HepG2 (cell line): ENCODE measurements at regions not wholly inside any gene's neighbourhood (a gene's known extent, or its start where the extent isn't known, plus 50 kb on each side); places are given as distances from the start of the nearest gene placed in this dataset.

Experiments used
- ATAC-seq: fragments of 200-7000 bp; cut with Tn5 transposase; 3 replicates; pipeline ENCODE4 v1.9.1; 2020; ENCODE audit warnings: mild to moderate bottlenecking, moderate library complexity
- BruUV-seq: library from RNA; stranded (reverse); fragments of 400-500 nt; replicated peaks from 2 replicates; lab custom pipeline; 2021; lab: Mats Ljungman, UMichigan
- CTCF ChIA-PET: fragments of 300-600 bp; formaldehyde crosslinking; extraction: SDS; loops from one replicate; lab custom pipeline; 2021; ENCODE audit warnings: low total read pairs, inconsistent platforms, low intra/inter-chr PET ratio; lab: Yijun Ruan, JAX
- POLR2A ChIA-PET: fragments of 350-600 bp; sonication (Branson Sonifier 250); formaldehyde crosslinking; loops from one replicate; lab custom pipeline; 2020; ENCODE audit warnings: antibody characterized with exemption, inconsistent platforms; lab: Yijun Ruan, JAX
- DNase-seq: peaks from one replicate; pipeline ENCODE4 v3.0.0-alpha.2; 2015; ENCODE audit warnings: low spot score
- FAIRE-seq: peaks from 3 replicates; lab custom pipeline; 2011; peaks lifted over from hg19 to GRCh38; lab: Jason Lieb, UNC
- H2AFZ ChIP-seq: one replicate; pipeline ENCODE4 v1.6.1; 2011; ENCODE audit warnings: low read length, inconsistent platforms
- H3K27ac ChIP-seq: fragments of 300-600 bp; 3 replicates; pipeline ENCODE4 v1.8.0; 2011; ENCODE audit warnings: mixed run types, mild to moderate bottlenecking, mixed read lengths, low read length, inconsistent platforms; ENCODE audit not compliant: insufficient read depth; ENCODE audit errors: extremely low read length
- H3K27me3 ChIP-seq, 2 experiments: fragments of 200-600 bp in 1 of 2; 2 replicates in 1 of 2; 3 replicates in 1 of 2; pipeline versions ENCODE4 v1.6.0 to v1.8.0; 2011; ENCODE audit warnings: low read length in 2 of 2, mild to moderate bottlenecking in 2 of 2, moderate library complexity in 2 of 2, inconsistent platforms in 1 of 2; ENCODE audit not compliant: insufficient read depth in 2 of 2, control insufficient read depth in 1 of 2
- H3K36me3 ChIP-seq, 2 experiments: fragments of 200-600 bp in 1 of 2; replicated peaks in 1 of 2; 2 replicates in 1 of 2; 3 replicates in 1 of 2; pipeline versions ENCODE4 v1.5.1 to v1.8.0; 2011; ENCODE audit warnings: low read length in 2 of 2, inconsistent platforms in 1 of 2; ENCODE audit not compliant: insufficient read depth in 2 of 2, control insufficient read depth in 1 of 2
- H3K4me1 ChIP-seq: 2 replicates; pipeline ENCODE4 v1.5.1; 2012; ENCODE audit warnings: low read length, inconsistent platforms; ENCODE audit not compliant: insufficient read depth
- H3K4me2 ChIP-seq: 2 replicates; pipeline ENCODE4 v1.6.0; 2011; ENCODE audit warnings: low read depth, low read length, inconsistent platforms
- H3K4me3 ChIP-seq, 3 experiments: fragments of 200-600 bp in 1 of 3; sonication (generic), shearing (Covaris generic) in 1 of 3; replicated peaks in 1 of 3; 2 replicates each; pipeline ENCODE4 v1.5.1; 2011 to 2016; ENCODE audit warnings: low read length in 3 of 3, inconsistent platforms in 2 of 3, low read depth in 2 of 3, mild to moderate bottlenecking in 2 of 3, control low read depth in 1 of 3, mixed read lengths in 1 of 3; ENCODE audit not compliant: insufficient read depth in 1 of 3
- H3K79me2 ChIP-seq: one replicate; pipeline ENCODE4 v1.6.1; 2011; ENCODE audit warnings: low read length, inconsistent platforms; ENCODE audit not compliant: insufficient read depth
- H3K9ac ChIP-seq: 2 replicates; pipeline ENCODE4 v1.6.0; 2011; ENCODE audit warnings: mild to moderate bottlenecking, low read depth, low read length, inconsistent platforms; ENCODE audit not compliant: insufficient read depth
- H3K9me3 ChIP-seq: 2 replicates; pipeline ENCODE4 v1.5.1; 2012; ENCODE audit warnings: mild to moderate bottlenecking, low read length
- H4K20me1 ChIP-seq: 2 replicates; pipeline ENCODE4 v1.6.0; 2011; ENCODE audit warnings: inconsistent platforms, mild to moderate bottlenecking, low read length, moderate library complexity; ENCODE audit not compliant: insufficient read depth
- ARNT ChIP-seq: fragments of 450-650 bp; IDR thresholded peaks from 2 replicates; pipeline ENCODE4 v1.6.1; 2017
- ARNT2 ChIP-seq: sonication (generic); formaldehyde crosslinking; IDR thresholded peaks from 2 replicates; pipeline ENCODE4 v1.8.0; 2022; ENCODE audit warnings: mild to moderate bottlenecking, low read depth, missing genetic modification reagents, moderate library complexity
- ATF1 ChIP-seq: IDR thresholded peaks from 2 replicates; pipeline ENCODE4 v1.6.1; 2016; ENCODE audit warnings: mild to moderate bottlenecking, control low read depth
- BCL3 ChIP-seq: sonication (generic); formaldehyde crosslinking; IDR thresholded peaks from 2 replicates; pipeline ENCODE4 v1.5.1; 2020; ENCODE audit warnings: mild to moderate bottlenecking, missing genetic modification reagents, moderate library complexity
- EP300 ChIP-seq, 3 experiments: sonication (generic) in 1 of 3; formaldehyde crosslinking in 1 of 3; IDR thresholded peaks; 2 replicates each; pipeline versions ENCODE4 v1.5.1 to v1.6.1; 2011 to 2020; ENCODE audit warnings: low read depth in 2 of 3, low read length in 2 of 3, borderline replicate concordance in 1 of 3, improper control_type of control experiment in 1 of 3, mild to moderate bottlenecking in 1 of 3, missing genetic modification reagents in 1 of 3, moderate library complexity in 1 of 3
- FOSL2 ChIP-seq: sonication (generic); formaldehyde crosslinking; IDR thresholded peaks from 2 replicates; pipeline ENCODE4 v1.4.0; 2020; ENCODE audit warnings: missing genetic modification reagents
- IKZF4 ChIP-seq: sonication (generic); formaldehyde crosslinking; IDR thresholded peaks from 2 replicates; pipeline ENCODE4 v1.5.1; 2020; ENCODE audit warnings: borderline replicate concordance, mild to moderate bottlenecking, low read depth, missing genetic modification reagents; ENCODE audit errors: not compliant biosample characterization
- NFIB ChIP-seq: sonication (generic); formaldehyde crosslinking; IDR thresholded peaks from 2 replicates; pipeline ENCODE4 v1.9.0; 2021; ENCODE audit warnings: missing genetic modification reagents, mild to moderate bottlenecking, borderline replicate concordance
- RELA ChIP-seq: sonication (generic); formaldehyde crosslinking; IDR thresholded peaks from 2 replicates; pipeline ENCODE4 v1.4.0; 2020; ENCODE audit warnings: missing genetic modification reagents
- SALL2 ChIP-seq: sonication (generic); formaldehyde crosslinking; IDR thresholded peaks from 2 replicates; pipeline ENCODE4 v1.8.1; 2023; ENCODE audit warnings: mild to moderate bottlenecking, missing genetic modification reagents, inconsistent platforms
- TBX2 ChIP-seq: sonication (generic); formaldehyde crosslinking; IDR thresholded peaks from 2 replicates; pipeline ENCODE4 v1.5.0; 2020; ENCODE audit warnings: missing genetic modification reagents, mild to moderate bottlenecking, borderline replicate concordance
- ZNF124 ChIP-seq: sonication (generic); formaldehyde crosslinking; IDR thresholded peaks from 2 replicates; pipeline ENCODE4 v1.4.0; 2020; ENCODE audit warnings: missing genetic modification reagents
- ZNF343 ChIP-seq: sonication (generic); formaldehyde crosslinking; IDR thresholded peaks from 2 replicates; pipeline ENCODE4 v1.4.0; 2020; ENCODE audit warnings: mild to moderate bottlenecking, missing genetic modification reagents
- ZNF44 ChIP-seq: sonication (generic); formaldehyde crosslinking; IDR thresholded peaks from 2 replicates; pipeline ENCODE4 v1.5.1; 2020; ENCODE audit warnings: mild to moderate bottlenecking, missing genetic modification reagents
- WGBS: methylation state at CpG from one replicate; pipeline ENCODE4 v1.1.6; 2017; ENCODE audit warnings: low lambda C conversion rate; 5-methylcytosine and 5-hydroxymethylcytosine counted together
- in situ Hi-C: cut with HindIII; loops from 2 replicates; pipeline ENCODE4 v1.10.0; 2017; ENCODE audit warnings: low pct_unique_long_range_greater_than_20kb; ENCODE audit not compliant: extremely low pct_ligation_motif_present
- intact Hi-C: fragments of 100-400 bp; cut with micrococcal nuclease; formaldehyde crosslinking; loops from one replicate; pipeline ENCODE4 v1.10.0; 2022; ENCODE audit not compliant: unreplicated experiment
- TF ChIP-seq, protein P1 (sequence below): sonication (generic); formaldehyde crosslinking; IDR thresholded peaks from 2 replicates; pipeline ENCODE4 v1.9.0; 2021; ENCODE audit warnings: missing genetic modification reagents, borderline replicate concordance

DNA sequence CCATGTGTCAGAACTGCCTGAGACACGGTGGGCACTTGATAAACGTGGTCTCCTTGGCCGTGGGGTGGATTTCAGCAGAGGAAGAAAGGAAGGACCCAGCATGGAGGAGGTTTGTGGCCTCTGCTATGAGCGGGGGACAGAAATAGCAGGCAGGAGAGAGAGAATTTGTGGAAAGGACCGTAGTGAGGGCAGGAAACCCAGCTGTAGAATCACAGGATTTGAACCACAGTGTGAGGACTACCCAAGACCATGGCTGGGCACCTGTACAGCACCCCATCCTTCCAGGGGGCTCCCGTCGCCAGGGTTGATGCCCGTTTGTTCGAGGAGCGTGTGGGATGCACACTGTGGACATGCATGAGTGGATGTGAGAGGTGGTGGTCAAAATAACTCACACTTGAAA, 183.4 kb downstream of the PTPN20 start (continued):
- TF ChIP-seq IKZF4 (CRISPR knock-in tag) (no peak), ZNF343 (CRISPR knock-in tag) (no peak), SALL2 (no peak)
- TF ChIP-seq, protein P1, sequence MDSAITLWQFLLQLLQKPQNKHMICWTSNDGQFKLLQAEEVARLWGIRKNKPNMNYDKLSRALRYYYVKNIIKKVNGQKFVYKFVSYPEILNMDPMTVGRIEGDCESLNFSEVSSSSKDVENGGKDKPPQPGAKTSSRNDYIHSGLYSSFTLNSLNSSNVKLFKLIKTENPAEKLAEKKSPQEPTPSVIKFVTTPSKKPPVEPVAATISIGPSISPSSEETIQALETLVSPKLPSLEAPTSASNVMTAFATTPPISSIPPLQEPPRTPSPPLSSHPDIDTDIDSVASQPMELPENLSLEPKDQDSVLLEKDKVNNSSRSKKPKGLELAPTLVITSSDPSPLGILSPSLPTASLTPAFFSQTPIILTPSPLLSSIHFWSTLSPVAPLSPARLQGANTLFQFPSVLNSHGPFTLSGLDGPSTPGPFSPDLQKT (CRISPR knock-in tag): no peak

DNA sequence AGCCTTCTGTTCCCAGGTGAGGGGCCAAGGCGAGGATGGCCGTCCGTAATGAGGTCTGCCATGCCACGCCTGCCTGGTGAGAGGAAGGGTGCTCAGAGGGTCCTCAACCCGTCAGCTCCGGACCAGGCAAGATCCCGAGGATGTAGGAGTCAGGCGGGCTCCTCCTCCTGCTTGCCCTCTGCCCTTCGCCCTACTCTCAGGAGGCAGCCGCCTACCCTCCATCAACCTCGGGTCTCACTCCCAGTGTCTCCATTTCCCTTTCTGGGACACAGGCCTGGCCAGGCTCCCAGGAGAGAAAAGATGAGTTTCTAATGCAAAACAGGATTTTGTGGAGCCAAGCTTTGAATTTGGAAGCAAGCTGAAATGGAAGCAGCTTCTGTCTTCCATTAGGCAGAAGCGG, 184.0 kb downstream of the PTPN20 start:
- TF ChIP-seq ZNF124 (CRISPR knock-in tag) (no peak), ATF1 (CRISPR knock-in tag) (no peak), FOSL2 (CRISPR knock-in tag) (no peak), ARNT (no peak), ARNT2 (CRISPR knock-in tag) (no peak), RELA (CRISPR knock-in tag) (no peak), TBX2 (no peak), ZNF44 (CRISPR knock-in tag) (no peak), NFIB (CRISPR knock-in tag) (no peak), EP300 (IDR thresholded peaks at IDR 0.05; ENCODE audit: low read depth in 2 of 2, low read length in 2 of 2) (no peak), EP300 (CRISPR knock-in tag; IDR thresholded peaks at IDR 0.05; ENCODE audit: borderline replicate concordance) (no peak), BCL3 (CRISPR knock-in tag) (no peak)
- in situ Hi-C loops: no loop called here
- no peaks in the 10 kb centered on the region for H3K4me1 ChIP-seq
- intact Hi-C loops: no loop called here
- H3K9ac ChIP-seq: no peak overlapping the region
- H3K79me2 ChIP-seq: no peaks in the 10 kb centered on the region
- ATAC-seq (no peak), DNase-seq (no peak), FAIRE-seq (no peak)
- H3K27ac ChIP-seq: no peak overlapping the region
- BruUV-seq: no TSS peak
- H2AFZ ChIP-seq: no peak overlapping the region
- no peak overlapping the region for H3K4me3 ChIP-seq
- peaks cover 6 to 39% of the 10 kb centered on the region in 2 experiments; a peak in 2 of 5 replicates for H3K27me3 ChIP-seq
- no peaks in the 10 kb centered on the region for H3K36me3 ChIP-seq
- no peaks in the 10 kb centered on the region for H3K9me3 ChIP-seq
- no peak overlapping the region for H3K4me2 ChIP-seq
- no peaks in the 10 kb centered on the region for H4K20me1 ChIP-seq
- WGBS: 47% methylated on average over 7 of the region's 12 CpGs
- POLR2A ChIA-PET: no interaction called here
- CTCF ChIA-PET: no interaction called here
